HL-60/S4 treated with phorbol 12-myristate 13-acetate at 8.2 ng/mL for 4 days and 3 days (cell line): ENCODE measurements at regions not wholly inside any gene's neighbourhood (a gene's known extent, or its start where the extent isn't known, plus 50 kb on each side); places are given as distances from the start of the nearest gene placed in this dataset.

Experiments
- in situ Hi-C: fragments of 300-500 bp; cut with MboI; formaldehyde crosslinking; loops from 2 replicates; pipeline ENCODE4 v1.15.0; 2022; ENCODE audit warnings: low sequenced_read_pairs

DNA sequence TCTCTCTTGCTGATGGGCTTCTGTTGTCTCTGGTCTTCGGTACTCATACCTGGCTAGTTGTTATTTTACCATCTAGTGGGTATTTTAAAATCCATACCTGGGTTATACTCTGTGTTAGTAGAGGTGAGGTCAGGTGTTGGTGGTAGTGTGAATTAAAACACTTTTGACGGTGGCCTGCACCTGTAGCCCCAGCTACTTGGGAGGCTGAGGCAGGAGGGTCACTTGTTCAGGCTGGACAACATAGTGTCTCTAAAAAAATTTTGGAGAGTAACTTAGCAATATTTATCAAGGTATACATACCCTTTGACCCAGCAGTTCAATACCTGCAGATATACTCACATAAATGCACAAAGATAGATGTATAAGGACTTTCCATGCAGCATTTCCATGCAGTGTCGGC, 55.4 kb downstream of the GSX1 start:
- in situ Hi-C loops: loop anchor here (25.0 kb wide), 1 partner anchor 485 kb away; no protein-coding TSS in a partner anchor

DNA sequence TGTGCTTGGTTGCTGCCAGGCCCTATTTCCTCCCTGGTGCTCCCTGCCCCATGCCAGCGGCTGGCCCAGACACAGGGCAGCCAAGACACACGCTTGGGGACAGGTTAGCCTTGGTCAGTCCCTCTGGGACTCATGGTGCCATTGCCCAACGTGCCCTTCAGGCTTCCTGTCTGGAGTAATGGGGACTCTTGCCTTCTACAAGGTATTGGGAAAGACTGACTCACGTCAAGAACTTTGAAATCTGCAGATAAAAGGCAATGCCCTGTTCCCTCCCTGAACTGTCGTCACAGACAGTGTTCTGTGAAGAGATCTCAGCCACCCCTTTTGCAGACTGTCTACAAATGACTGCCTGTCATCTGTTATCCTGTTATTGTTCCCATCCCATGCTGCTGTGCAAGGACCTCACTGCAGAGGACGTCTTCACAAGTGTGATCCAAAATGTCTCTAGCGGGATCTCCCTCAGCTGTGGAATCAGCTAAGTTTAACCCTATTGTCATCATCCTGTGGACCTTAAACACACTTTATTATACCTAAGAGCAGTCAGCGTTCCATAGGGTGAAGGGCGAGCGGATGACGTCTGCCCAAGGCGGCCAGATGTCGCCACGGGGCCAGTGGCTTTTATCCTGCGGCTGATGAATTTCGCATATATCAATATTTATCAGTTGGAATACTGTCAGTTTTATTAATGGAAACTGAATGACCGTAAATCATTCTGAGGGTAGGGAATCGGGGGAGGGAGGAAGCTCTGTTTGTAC, 59.0 kb downstream of the GSX1 start:
- in situ Hi-C loops: no loop called here

- in situ Hi-C loops: no loop called here
Observed at GRCh38 chr13:27852491-27852890, 60.2 kb downstream of the GSX1 start.

GRCh38 chr13:27853335-27853734, 61.1 kb downstream of the GSX1 start:
- in situ Hi-C loops: no loop called here

- in situ Hi-C loops: no loop called here
Observed at GRCh38 chr13:27853861-27854260, 61.6 kb downstream of the GSX1 start.

- in situ Hi-C loops: no loop called here
Observed at GRCh38 chr13:27854606-27855005, 62.3 kb downstream of the GSX1 start.

DNA sequence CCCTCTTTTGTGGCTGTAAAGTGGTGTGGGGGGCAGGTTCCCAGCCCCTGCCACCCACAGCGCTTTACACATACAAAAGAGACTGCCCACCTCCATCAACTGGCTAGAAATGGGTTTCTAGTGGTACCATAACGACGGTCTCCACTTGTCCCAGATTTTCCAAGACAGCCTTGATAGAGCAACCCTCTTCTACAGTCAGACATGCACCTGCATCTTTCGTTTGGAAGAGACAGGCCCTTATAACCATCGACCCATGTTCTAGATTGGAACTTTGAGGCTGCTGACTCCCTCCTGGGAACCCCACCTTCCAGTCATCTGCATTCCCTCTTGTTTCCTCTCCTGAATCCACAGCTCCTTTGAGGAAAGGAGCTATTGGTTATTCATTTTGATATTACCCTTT, 63.1 kb downstream of the GSX1 start:
- in situ Hi-C loops: no loop called here

- in situ Hi-C loops: no loop called here
Observed at GRCh38 chr13:27857282-27857681, 62.5 kb upstream of the PDX1 start.

- in situ Hi-C loops: no loop called here
Observed at GRCh38 chr13:27858046-27858445, 61.8 kb upstream of the PDX1 start.

GRCh38 chr13:27860743-27861142, 59.1 kb upstream of the PDX1 start:
- in situ Hi-C loops: no loop called here

DNA sequence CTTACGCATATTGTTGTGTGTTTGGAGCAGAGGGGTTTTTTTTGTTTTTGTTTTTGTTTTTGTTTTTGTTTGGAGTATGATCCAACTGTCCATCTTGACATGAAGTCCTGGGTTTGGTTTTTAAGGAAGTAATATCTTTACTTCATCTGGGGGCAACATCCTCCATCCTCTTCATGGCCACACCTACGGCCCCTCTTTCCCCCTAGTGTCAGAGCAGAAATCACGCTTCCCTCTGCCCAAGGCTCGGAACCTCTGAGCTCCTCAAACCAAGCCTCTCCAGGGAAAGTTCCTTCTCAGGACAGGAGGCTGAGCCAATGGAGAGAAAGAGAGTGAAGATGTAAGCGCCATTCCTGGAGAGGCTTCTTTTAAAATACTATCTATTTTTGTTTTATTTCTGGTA, 58.6 kb upstream of the PDX1 start:
- in situ Hi-C loops: no loop called here

DNA sequence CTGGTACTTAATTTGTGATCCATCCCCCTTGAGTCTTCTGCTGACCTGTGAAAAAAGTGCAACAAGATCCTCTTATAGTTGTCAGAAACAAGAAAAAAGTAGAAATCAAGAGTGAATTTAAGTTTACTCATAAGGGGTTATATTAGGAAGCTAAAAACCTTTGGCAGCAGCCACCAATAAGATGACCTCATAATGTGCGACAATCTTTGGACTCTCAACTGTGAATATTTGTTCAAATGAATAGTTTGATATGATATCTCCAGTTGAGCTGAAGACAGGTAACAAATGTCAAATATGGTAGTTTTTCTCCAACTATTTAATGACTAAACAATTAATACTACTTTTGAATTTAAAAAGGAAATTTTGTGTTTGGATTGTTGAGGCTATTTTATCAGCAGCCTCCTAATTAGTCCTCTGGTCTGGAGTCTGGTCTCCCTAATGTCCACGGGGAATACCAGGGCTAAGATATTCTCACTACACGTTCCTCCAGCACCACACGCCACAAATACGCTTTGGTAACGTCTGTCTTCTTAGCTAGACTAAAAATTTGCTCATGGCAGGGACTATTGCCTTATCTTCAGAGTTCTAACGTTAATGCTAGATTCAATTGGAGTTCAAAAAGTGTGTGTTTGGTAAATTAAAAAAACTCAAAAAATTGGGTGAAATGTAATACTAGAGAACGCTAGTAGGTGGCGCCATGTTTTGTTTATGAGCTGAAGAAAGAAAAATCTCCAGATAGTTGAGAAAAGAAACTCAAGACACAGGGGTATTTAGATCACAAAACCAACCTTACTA, 51.0 kb upstream of the PDX1 start:
- in situ Hi-C loops: no loop called here

DNA sequence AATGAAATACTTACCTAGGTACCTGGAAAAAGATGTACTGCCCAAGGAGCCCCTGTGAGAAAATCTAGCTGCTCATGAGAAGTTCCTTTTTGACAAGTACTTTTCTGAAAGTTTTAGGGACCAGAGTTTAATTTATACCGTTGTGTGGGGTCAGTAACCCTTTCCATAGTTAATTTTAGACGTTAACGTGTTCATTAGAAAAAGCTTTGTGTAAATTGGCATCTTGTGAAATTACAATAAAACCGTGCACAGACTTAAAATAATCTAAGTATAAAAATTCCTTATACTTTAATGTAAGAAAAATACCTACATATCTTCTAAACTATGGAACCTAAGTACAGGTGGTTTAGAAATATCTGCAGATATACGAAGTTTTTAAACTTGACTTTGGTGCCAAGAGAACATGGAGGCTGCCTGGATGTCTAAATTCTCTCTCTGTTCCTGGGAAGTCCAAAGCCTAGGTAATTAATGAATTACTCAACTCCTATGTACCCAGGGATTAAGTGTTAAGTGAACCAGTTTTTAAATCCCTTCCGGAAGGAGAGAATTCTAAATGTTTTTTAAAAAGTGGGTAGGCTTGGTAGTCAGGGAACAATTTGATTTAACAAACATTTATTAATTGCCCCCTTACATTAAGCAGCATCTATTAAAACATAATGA, 50.2 kb upstream of the PDX1 start:
- in situ Hi-C loops: no loop called here
